Immature natural killer cell (primary cell): ENCODE measurements at regions not wholly inside any gene's neighbourhood (a gene's known extent, or its start where the extent isn't known, plus 50 kb on each side); places are given as distances from the start of the nearest gene placed in this dataset.
"Not testable (repeated sequence)": the region's sequence is repeated elsewhere in the genome, so short reads cannot be mapped to it uniquely, and the experiment has no call there.

Experiments
- DNase-seq, 3 donors: peaks; one replicate each; pipeline ENCODE4 v3.0.0; 2022; ENCODE audit warnings: mixed read lengths in 1 of 3
- H3K27ac Mint-ChIP-seq, 6 donors: one replicate each; pipeline ENCODE4 v1.8.0; 2020; ENCODE audit warnings: mixed read lengths in 6 of 6, mild to moderate bottlenecking in 5 of 6, inconsistent platforms in 4 of 6, moderate library complexity in 3 of 6
- H3K27me3 Mint-ChIP-seq, 3 donors: one replicate each; pipeline ENCODE4 v1.8.0; 2020 to 2021; ENCODE audit warnings: low read depth in 3 of 3, mild to moderate bottlenecking in 3 of 3, mixed read lengths in 3 of 3, moderate library complexity in 3 of 3, inconsistent platforms in 1 of 3
- H3K36me3 Mint-ChIP-seq, 3 donors: one replicate each; pipeline ENCODE4 v1.8.0; 2020; ENCODE audit warnings: mixed read lengths in 3 of 3, inconsistent platforms in 2 of 3, mild to moderate bottlenecking in 2 of 3
- H3K4me1 Mint-ChIP-seq, 2 donors: one replicate each; pipeline ENCODE4 v1.8.0; 2020; ENCODE audit warnings: inconsistent platforms in 2 of 2, mild to moderate bottlenecking in 2 of 2, mixed read lengths in 2 of 2, moderate library complexity in 1 of 2
- H3K4me3 Mint-ChIP-seq, 5 donors: one replicate each; pipeline ENCODE4 v1.8.0; 2020; ENCODE audit warnings: mild to moderate bottlenecking in 5 of 5, mixed read lengths in 5 of 5, inconsistent platforms in 3 of 5, moderate library complexity in 3 of 5
- H3K9me3 Mint-ChIP-seq, 6 donors: one replicate each; pipeline ENCODE4 v1.8.0; 2020; ENCODE audit warnings: mild to moderate bottlenecking in 6 of 6, mixed read lengths in 6 of 6, inconsistent platforms in 4 of 6, moderate library complexity in 3 of 6

GRCh38 chr6:145148776-145149175 is 586.5 kb downstream of the EPM2A start:
- no peaks in the 10 kb centered on the region for H3K4me1 Mint-ChIP-seq
- H3K9me3 Mint-ChIP-seq, result no peaks in the 10 kb centered on the region
- DNase-seq, result no peak
- no peak overlapping the region for H3K27ac Mint-ChIP-seq
- H3K4me3 Mint-ChIP-seq, result no peak overlapping the region
- H3K27me3 Mint-ChIP-seq, result peaks cover 0 to 4% (median 1%) of the 10 kb centered on the region in 3 donors
- no peaks in the 10 kb centered on the region for H3K36me3 Mint-ChIP-seq

GRCh38 chr6:145151624-145152023 is 583.7 kb downstream of the EPM2A start:
- H3K36me3 Mint-ChIP-seq, result no peaks in the 10 kb centered on the region
- H3K9me3 Mint-ChIP-seq, result peaks cover 0 to 1% (median 0%) of the 10 kb centered on the region in 6 donors
- H3K4me1 Mint-ChIP-seq, result no peaks in the 10 kb centered on the region
- H3K27ac Mint-ChIP-seq, result no peak overlapping the region
- peaks cover 0 to 4% (median 0%) of the 10 kb centered on the region in 3 donors for H3K27me3 Mint-ChIP-seq
- no peak overlapping the region for H3K4me3 Mint-ChIP-seq
- DNase-seq, result no peak

GRCh38 chr6:145153495-145153894 is 581.8 kb downstream of the EPM2A start:
- DNase-seq, result no peak
- Mint-ChIP-seq H3K27me3 (peaks cover 0 to 4% (median 0%) of the 10 kb centered on the region in 3 donors), H3K4me3 (no peak overlapping the region), H3K36me3 (no peaks in the 10 kb centered on the region), H3K4me1 (no peaks in the 10 kb centered on the region), H3K9me3 (peaks cover under 1 to 3% (median 2%) of the 10 kb centered on the region in 6 donors), H3K27ac (no peak overlapping the region)

- peaks cover 0 to 4% (median 0%) of the 10 kb centered on the region in 3 donors for H3K27me3 Mint-ChIP-seq
- H3K36me3 Mint-ChIP-seq, result no peaks in the 10 kb centered on the region
- no peaks in the 10 kb centered on the region for H3K4me1 Mint-ChIP-seq
- no peak overlapping the region for H3K4me3 Mint-ChIP-seq
- H3K27ac Mint-ChIP-seq, result no peak overlapping the region
- no peak for DNase-seq
- H3K9me3 Mint-ChIP-seq, result peaks cover 5 to 8% (median 7%) of the 10 kb centered on the region in 6 donors
Measured at GRCh38 chr6:145155411-145155810, 579.9 kb downstream of the EPM2A start.

- no peak for DNase-seq
- H3K9me3 Mint-ChIP-seq, result peaks cover 5 to 8% (median 7%) of the 10 kb centered on the region in 6 donors
- no peak overlapping the region for H3K27ac Mint-ChIP-seq
- no peak overlapping the region for H3K4me3 Mint-ChIP-seq
- peaks cover 0 to 4% (median 2%) of the 10 kb centered on the region in 3 donors for H3K27me3 Mint-ChIP-seq
- no peaks in the 10 kb centered on the region for H3K36me3 Mint-ChIP-seq
- no peaks in the 10 kb centered on the region for H3K4me1 Mint-ChIP-seq
Measured at GRCh38 chr6:145155873-145156782, 579.2 kb downstream of the EPM2A start.

GRCh38 chr6:145158636-145159035 is 576.7 kb downstream of the EPM2A start:
- H3K27me3 Mint-ChIP-seq, DNase-seq, H3K27ac Mint-ChIP-seq, H3K4me3 Mint-ChIP-seq, H3K36me3 Mint-ChIP-seq, H3K4me1 Mint-ChIP-seq, H3K9me3 Mint-ChIP-seq: not testable (repeated sequence)

GRCh38 chr6:145159921-145160320 is 575.4 kb downstream of the EPM2A start:
- Mint-ChIP-seq H3K36me3 (no peaks in the 10 kb centered on the region), H3K4me3 (no peak overlapping the region), H3K27ac (no peak overlapping the region), H3K9me3 (peaks cover 5 to 8% (median 7%) of the 10 kb centered on the region in 6 donors), H3K27me3 (peaks cover 0 to 4% (median 4%) of the 10 kb centered on the region in 3 donors), H3K4me1 (no peaks in the 10 kb centered on the region)
- no peak for DNase-seq

GRCh38 chr6:145161501-145161900 is 573.8 kb downstream of the EPM2A start:
- peaks cover 5 to 8% (median 7%) of the 10 kb centered on the region in 6 donors for H3K9me3 Mint-ChIP-seq
- H3K36me3 Mint-ChIP-seq, result no peaks in the 10 kb centered on the region
- no peaks in the 10 kb centered on the region for H3K4me1 Mint-ChIP-seq
- DNase-seq, result no peak
- no peak overlapping the region for H3K4me3 Mint-ChIP-seq
- peaks cover 2 to 4% (median 4%) of the 10 kb centered on the region in 3 donors for H3K27me3 Mint-ChIP-seq
- no peak overlapping the region for H3K27ac Mint-ChIP-seq

- Mint-ChIP-seq H3K36me3 (no peaks in the 10 kb centered on the region), H3K9me3 (peaks cover 0 to 4% (median 0%) of the 10 kb centered on the region in 6 donors), H3K27me3 (peaks cover 0 to 6% (median 5%) of the 10 kb centered on the region in 3 donors), H3K4me3 (no peak overlapping the region), H3K4me1 (no peaks in the 10 kb centered on the region), H3K27ac (no peak overlapping the region)
- DNase-seq, result no peak
Measured at GRCh38 chr6:145169726-145170224, 565.5 kb downstream of the EPM2A start.

- H3K4me3 Mint-ChIP-seq, result no peak overlapping the region
Measured at GRCh38 chr6:145175470-145175869, 559.9 kb downstream of the EPM2A start.

GRCh38 chr6:145178391-145178790 is 556.9 kb downstream of the EPM2A start:
- no peak for DNase-seq
- Mint-ChIP-seq H3K27ac (no peak overlapping the region), H3K36me3 (no peaks in the 10 kb centered on the region), H3K9me3 (peaks cover 4 to 21% (median 13%) of the 10 kb centered on the region in 6 donors), H3K4me1 (no peaks in the 10 kb centered on the region), H3K27me3 (peaks cover 0 to 4% (median 2%) of the 10 kb centered on the region in 3 donors), H3K4me3 (no peak overlapping the region)

More at GRCh38 chr6:145175470-145175869, 559.9 kb downstream of the EPM2A start:
- Mint-ChIP-seq H3K27ac (no peak overlapping the region), H3K4me1 (no peaks in the 10 kb centered on the region), H3K36me3 (no peaks in the 10 kb centered on the region), H3K9me3 (peaks cover 4 to 21% (median 12%) of the 10 kb centered on the region in 6 donors), H3K27me3 (peaks cover 0 to 6% (median 0%) of the 10 kb centered on the region in 3 donors)
- DNase-seq, result no peak

GRCh38 chr6:145187491-145188206 is 547.7 kb downstream of the EPM2A start:
- DNase-seq, result no peak
- H3K4me1 Mint-ChIP-seq, result no peaks in the 10 kb centered on the region

GRCh38 chr6:145189836-145190235 is 545.5 kb downstream of the EPM2A start:
- Mint-ChIP-seq H3K4me1 (no peaks in the 10 kb centered on the region), H3K36me3 (no peaks in the 10 kb centered on the region), H3K9me3 (no peaks in the 10 kb centered on the region), H3K27me3 (peaks cover 0 to 2% (median 0%) of the 10 kb centered on the region in 3 donors), H3K4me3 (no peak overlapping the region), H3K27ac (no peak overlapping the region)
- DNase-seq, result no peak

More at GRCh38 chr6:145187491-145188206, 547.7 kb downstream of the EPM2A start:
- Mint-ChIP-seq H3K9me3 (no peaks in the 10 kb centered on the region), H3K27ac (no peak overlapping the region), H3K27me3 (no peaks in the 10 kb centered on the region), H3K4me3 (no peak overlapping the region), H3K36me3 (no peaks in the 10 kb centered on the region)

GRCh38 chr6:145194389-145194788 is 540.9 kb downstream of the EPM2A start:
- Mint-ChIP-seq H3K27ac (no peak overlapping the region), H3K4me3 (no peak overlapping the region), H3K9me3 (no peaks in the 10 kb centered on the region), H3K4me1 (no peaks in the 10 kb centered on the region), H3K36me3 (no peaks in the 10 kb centered on the region), H3K27me3 (peaks cover 0 to 2% (median 0%) of the 10 kb centered on the region in 3 donors)
- DNase-seq, result no peak
